ENCODE measurements at regions not wholly inside any gene's neighbourhood (a gene's known extent, or its start where the extent isn't known, plus 50 kb on each side); places are given as distances from the start of the nearest gene placed in this dataset.
"Not testable (repeated sequence)": the region's sequence is repeated elsewhere in the genome, so short reads cannot be mapped to it uniquely, and the experiment has no call there.

DNA sequence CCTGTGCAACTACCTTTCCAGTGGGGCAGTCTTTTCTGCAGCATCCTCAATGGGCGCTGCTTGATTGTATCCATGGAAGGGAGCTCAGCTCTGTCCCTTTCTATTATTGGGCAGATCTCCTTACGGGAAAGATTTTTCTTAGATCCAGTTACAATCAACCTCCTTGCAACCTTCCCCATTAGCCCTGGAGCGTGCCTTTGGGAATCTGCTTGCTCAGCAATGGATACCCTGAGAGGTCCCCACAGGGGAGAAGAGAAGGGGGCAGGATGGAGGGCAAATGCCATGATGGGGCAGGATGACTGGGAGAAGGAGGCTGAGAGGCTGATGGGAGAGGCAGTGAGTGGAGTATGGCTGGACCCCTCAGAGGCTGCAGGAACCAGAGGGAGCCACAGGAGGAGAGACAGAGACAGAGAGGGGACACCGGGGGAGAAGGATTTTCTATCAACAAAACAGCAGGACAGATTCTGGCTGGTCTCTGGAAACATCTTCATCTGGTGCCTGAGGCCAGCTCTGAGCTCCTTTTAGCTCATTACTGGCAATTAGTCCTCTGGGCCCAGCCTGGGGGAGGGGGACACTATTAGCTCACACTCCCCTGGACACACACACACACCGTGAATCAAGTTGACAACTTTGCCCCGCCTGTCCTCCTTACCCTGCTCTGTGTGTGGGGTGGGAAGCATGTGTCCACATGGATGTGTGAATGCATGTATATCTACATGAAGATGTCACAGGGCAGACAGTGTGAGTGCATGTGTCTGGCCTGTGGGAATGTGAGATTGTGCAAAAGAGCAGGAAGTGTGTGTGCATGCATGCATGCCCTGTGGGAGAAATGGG is 80.8 kb upstream of the PAX2 start:
- DNase-seq: no peak

DNA sequence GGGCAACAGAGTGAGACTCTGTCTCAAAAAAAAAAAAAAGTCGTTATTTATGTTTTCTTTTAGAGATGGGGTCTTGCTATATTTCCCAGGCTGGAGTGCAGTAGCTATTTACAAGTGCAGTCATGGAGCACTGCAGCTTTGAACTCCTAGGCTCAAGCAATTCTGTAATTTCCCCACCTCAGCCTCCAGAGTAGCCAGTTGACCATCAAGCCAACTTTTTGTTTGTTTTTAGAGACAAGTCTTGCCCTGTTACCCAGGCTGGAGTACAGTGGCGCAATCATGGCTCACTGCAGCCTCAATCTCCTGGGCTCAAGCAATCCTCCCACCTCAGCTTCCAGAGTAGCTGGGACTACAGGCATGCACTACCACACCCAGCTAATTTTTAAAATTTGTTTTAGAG is 78.7 kb upstream of the PAX2 start:
- DNase-seq: not testable (repeated sequence)

GRCh38 chr10:100669616-100670015 is 75.8 kb upstream of the PAX2 start:
- DNase-seq: no peak

- DNase-seq: no peak
Observed at GRCh38 chr10:100670368-100670767, 75.0 kb upstream of the PAX2 start.

GRCh38 chr10:100670828-100671479 is 74.4 kb upstream of the PAX2 start:
- no peak for DNase-seq

DNA sequence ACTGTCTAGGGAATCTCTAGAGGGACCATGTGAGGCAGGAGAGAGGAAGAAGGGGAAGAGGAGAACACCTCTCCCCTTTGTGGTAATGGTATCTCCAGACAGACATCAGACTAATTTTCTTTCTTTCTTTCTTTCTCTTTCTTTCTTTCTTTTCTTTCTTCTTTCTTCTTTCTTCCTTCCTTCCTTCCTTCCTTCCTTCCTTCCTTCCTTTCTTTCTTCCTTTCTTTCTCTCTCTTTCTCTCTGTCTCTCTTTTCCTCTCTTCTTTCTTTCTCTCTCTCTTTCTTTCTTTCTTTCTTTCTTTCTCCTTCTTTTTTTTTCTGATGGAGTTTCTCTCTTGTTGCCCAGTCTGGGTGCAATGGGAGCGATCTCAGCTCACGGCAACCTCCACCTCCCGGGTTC is 73.2 kb upstream of the PAX2 start:
- DNase-seq: no peak

DNA sequence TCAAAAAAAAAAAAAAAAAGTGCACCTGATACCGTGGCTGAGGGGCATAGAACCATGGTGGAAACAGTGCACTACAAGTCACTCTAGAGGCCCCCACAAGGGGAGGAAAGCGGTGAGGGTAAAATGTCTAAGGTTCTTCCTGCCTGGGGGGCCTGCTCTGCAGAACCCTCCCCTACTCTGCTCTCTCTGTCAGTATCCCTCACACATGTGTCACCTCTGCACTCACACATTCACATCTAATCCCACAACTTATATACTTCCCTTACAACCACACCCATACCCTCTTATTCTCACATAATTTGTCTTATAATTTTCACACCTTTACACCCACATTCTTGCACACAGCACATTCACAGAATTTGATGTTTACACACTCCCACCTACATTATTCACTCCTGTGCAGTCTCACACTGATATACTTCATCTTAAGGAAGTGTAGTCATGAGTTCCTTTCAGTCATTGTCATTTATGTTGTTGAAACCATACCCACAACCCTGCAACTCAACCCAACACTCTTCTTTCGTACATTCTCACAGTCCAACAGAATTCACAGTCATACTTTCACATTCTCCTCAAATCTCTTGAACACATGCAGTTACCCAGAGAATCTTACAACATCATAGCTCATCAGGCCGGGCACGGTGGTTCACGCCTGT is 68.0 kb upstream of the PAX2 start:
- DNase-seq: no peak

DNA sequence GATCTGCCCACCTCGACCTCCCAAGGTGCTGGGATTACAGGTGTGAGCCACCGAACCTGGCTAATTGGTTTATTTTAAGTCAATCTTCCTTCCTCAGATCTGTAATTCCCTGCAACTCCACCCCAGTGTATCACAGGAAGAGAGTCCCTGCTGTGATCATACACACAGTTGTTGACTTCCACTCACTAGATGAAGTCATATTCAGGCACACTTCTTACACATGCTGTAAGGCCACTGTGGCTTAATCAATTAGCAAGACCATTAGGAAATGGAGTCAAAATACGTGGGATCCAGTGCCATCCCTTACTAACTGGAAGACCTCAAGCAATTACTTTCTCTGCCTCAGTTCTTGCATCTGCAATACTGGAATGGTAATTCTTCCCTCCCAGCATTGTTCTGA is 66.1 kb upstream of the PAX2 start:
- no peak for DNase-seq

GRCh38 chr10:100683004-100683403 is 62.4 kb upstream of the PAX2 start:
- no peak for DNase-seq

- DNase-seq: no peak
Observed at GRCh38 chr10:100683545-100684300, 61.7 kb upstream of the PAX2 start.

GRCh38 chr10:100684688-100685235 is 60.6 kb upstream of the PAX2 start:
- no peak for DNase-seq

- DNase-seq: no peak
Observed at GRCh38 chr10:100685331-100685730, 60.1 kb upstream of the PAX2 start.

DNA sequence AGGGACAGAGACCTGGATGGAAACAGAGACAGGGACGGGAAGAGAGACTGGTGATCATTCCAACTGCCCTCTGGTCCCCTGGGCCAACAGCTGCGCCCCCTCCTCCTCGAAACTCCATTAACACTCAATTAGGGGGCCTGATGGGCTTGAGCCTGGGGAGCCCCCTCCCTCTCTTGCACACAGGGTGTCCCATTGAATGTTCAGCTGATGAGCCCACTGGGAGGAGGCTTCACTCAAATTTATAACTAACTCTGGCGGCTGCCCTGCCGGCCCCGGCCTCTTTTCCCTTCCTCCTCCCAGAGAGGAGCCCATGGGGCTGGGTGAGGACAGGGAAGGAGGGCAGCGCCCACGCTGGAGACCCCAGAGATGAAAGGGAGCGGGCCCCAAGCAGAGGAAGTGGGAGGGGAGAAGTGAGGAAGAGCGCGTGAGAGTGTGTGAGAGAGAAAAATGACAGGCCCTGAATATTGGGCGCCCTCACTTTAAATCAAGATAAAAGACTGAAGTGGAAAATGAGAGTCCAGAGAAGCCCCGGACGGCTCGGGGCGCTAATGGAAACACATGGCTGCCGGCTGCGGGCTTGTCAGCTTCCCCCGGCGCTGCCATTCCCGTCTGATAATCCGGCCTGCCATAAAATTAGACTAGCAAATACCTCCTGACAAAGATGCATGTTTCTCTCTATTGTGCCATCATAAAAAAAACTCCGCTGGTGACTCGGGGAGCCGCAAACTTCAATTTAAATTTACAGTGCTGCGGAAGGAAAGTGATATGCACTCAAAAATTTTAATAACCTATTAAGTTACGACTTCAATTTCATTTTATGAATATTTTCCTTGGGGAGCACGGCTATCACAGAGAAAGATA is 58.0 kb upstream of the PAX2 start:
- no peak for DNase-seq

- no peak for DNase-seq
Observed at GRCh38 chr10:100688201-100688600, 57.2 kb upstream of the PAX2 start.

GRCh38 chr10:100693821-100694220 is 51.6 kb upstream of the PAX2 start:
- no peak for DNase-seq

All from SHP77 (cell line).